WTC11 (cell line): ENCODE measurements at regions not wholly inside any gene's neighbourhood (a gene's known extent, or its start where the extent isn't known, plus 50 kb on each side); places are given as distances from the start of the nearest gene placed in this dataset.

Experiments
- ATAC-seq: fragments of 200-7000 bp; cut with Tn5 transposase; 2 replicates; pipeline ENCODE4 v1.10.0; 2021; ENCODE audit warnings: mild to moderate bottlenecking, moderate library complexity
- CTCF ChIA-PET: fragments of 300-600 bp; sonication (Branson Sonifier 250); formaldehyde crosslinking; loops from one replicate; lab custom pipeline; 2021; ENCODE audit warnings: antibody characterized with exemption; lab: Charles Lee
- POLR2A ChIA-PET: fragments of 350-600 bp; sonication (Branson Sonifier 250); formaldehyde crosslinking; loops from one replicate; lab custom pipeline; 2021; ENCODE audit warnings: antibody characterized with exemption; lab: Charles Lee
- DNase-seq: peaks from one replicate; pipeline ENCODE4 v3.0.0; 2021; ENCODE audit warnings: low spot score
- H3K27ac Mint-ChIP-seq: 2 replicates; pipeline ENCODE4 v1.8.0; 2021; ENCODE audit warnings: mixed read lengths
- H3K27me3 Mint-ChIP-seq: 2 replicates; pipeline ENCODE4 v1.8.0; 2021; ENCODE audit warnings: low read depth, mild to moderate bottlenecking, moderate library complexity, mixed read lengths
- H3K36me3 Mint-ChIP-seq: 2 replicates; pipeline ENCODE4 v1.8.0; 2021; ENCODE audit warnings: mixed read lengths
- H3K4me1 Mint-ChIP-seq: 2 replicates; pipeline ENCODE4 v1.8.0; 2022; ENCODE audit warnings: mixed read lengths
- H3K4me3 Mint-ChIP-seq: 2 replicates; pipeline ENCODE4 v1.8.0; 2021; ENCODE audit warnings: mild to moderate bottlenecking, moderate library complexity, mixed read lengths
- H3K9me3 Mint-ChIP-seq: 2 replicates; pipeline ENCODE4 v1.8.0; 2021; ENCODE audit warnings: mixed read lengths
- ATF1 ChIP-seq: sonication (generic); formaldehyde crosslinking; IDR thresholded peaks from 2 replicates; pipeline ENCODE4 v1.8.1; 2023; ENCODE audit warnings: mild to moderate bottlenecking, moderate library complexity, missing genetic modification reagents
- CREB1 ChIP-seq: sonication (generic); formaldehyde crosslinking; IDR thresholded peaks from 2 replicates; pipeline ENCODE4 v1.8.0; 2023; ENCODE audit warnings: mild to moderate bottlenecking, missing genetic modification reagents
- CREM ChIP-seq: sonication (generic); formaldehyde crosslinking; IDR thresholded peaks from 2 replicates; pipeline ENCODE4 v1.8.1; 2022; ENCODE audit warnings: mild to moderate bottlenecking, missing genetic modification reagents, moderate library complexity
- EMX1 ChIP-seq: fragments of 250-450 bp; sonication (Bioruptor Pico); IDR thresholded peaks from 2 replicates; pipeline ENCODE4 v1.8.0; 2021; ENCODE audit warnings: mild to moderate bottlenecking
- ESRRA ChIP-seq: sonication (generic); formaldehyde crosslinking; IDR thresholded peaks from 2 replicates; pipeline ENCODE4 v1.8.1; 2022; ENCODE audit warnings: mild to moderate bottlenecking, missing genetic modification reagents, borderline replicate concordance
- FOXK1 ChIP-seq: sonication (generic); formaldehyde crosslinking; IDR thresholded peaks from 2 replicates; pipeline ENCODE4 v1.8.0; 2022; ENCODE audit warnings: mild to moderate bottlenecking, moderate library complexity, missing genetic modification reagents
- IRF2 ChIP-seq: sonication (generic); formaldehyde crosslinking; IDR thresholded peaks from 2 replicates; pipeline ENCODE4 v1.8.0; 2022; ENCODE audit warnings: low read depth, missing genetic modification reagents, borderline replicate concordance
- NFYB ChIP-seq: sonication (generic); formaldehyde crosslinking; conservative IDR thresholded peaks from 2 replicates; pipeline ENCODE4 v1.8.0; 2022; ENCODE audit warnings: low read depth, missing genetic modification reagents
- NR1H2 ChIP-seq: sonication (generic); formaldehyde crosslinking; IDR thresholded peaks from 2 replicates; pipeline ENCODE4 v1.9.0; 2021; ENCODE audit warnings: mild to moderate bottlenecking, moderate library complexity, missing genetic modification reagents
- NR3C1 ChIP-seq: sonication (generic); formaldehyde crosslinking; conservative IDR thresholded peaks from 2 replicates; pipeline ENCODE4 v1.8.1; 2023; ENCODE audit warnings: low read depth, mild to moderate bottlenecking, missing genetic modification reagents
- PRRX2 ChIP-seq: fragments of 250-450 bp; sonication (Bioruptor Pico); IDR thresholded peaks from 2 replicates; pipeline ENCODE4 v1.8.0; 2021; ENCODE audit warnings: mild to moderate bottlenecking
- RELA ChIP-seq: sonication (generic); formaldehyde crosslinking; IDR thresholded peaks from 2 replicates; pipeline ENCODE4 v1.8.1; 2022; ENCODE audit warnings: missing genetic modification reagents, mild to moderate bottlenecking, borderline replicate concordance
- RORB ChIP-seq: fragments of 250-450 bp; sonication (Bioruptor Pico); IDR thresholded peaks from 2 replicates; pipeline ENCODE4 v1.9.0; 2021; ENCODE audit warnings: mild to moderate bottlenecking
- SOX15 ChIP-seq: fragments of 250-450 bp; sonication (Bioruptor Pico); IDR thresholded peaks from 2 replicates; pipeline ENCODE4 v1.9.0; 2021; ENCODE audit warnings: mild to moderate bottlenecking
- SP1 ChIP-seq: sonication (generic); formaldehyde crosslinking; conservative IDR thresholded peaks from 2 replicates; pipeline ENCODE4 v1.8.1; 2022; ENCODE audit warnings: missing genetic modification reagents
- TEAD4 ChIP-seq: sonication (generic); formaldehyde crosslinking; IDR thresholded peaks from 2 replicates; pipeline ENCODE4 v1.8.0; 2022; ENCODE audit warnings: mild to moderate bottlenecking, missing genetic modification reagents
- TP53 ChIP-seq: sonication (generic); formaldehyde crosslinking; IDR thresholded peaks from 2 replicates; pipeline ENCODE4 v1.8.1; 2023; ENCODE audit warnings: mild to moderate bottlenecking, missing genetic modification reagents
- ZNF317 ChIP-seq: sonication (generic); formaldehyde crosslinking; IDR thresholded peaks from 2 replicates; pipeline ENCODE4 v1.8.1; 2023; ENCODE audit warnings: low read depth, mild to moderate bottlenecking, moderate library complexity, missing genetic modification reagents, borderline replicate concordance
- ZNF416 ChIP-seq: fragments of 250-450 bp; sonication (Bioruptor Pico); IDR thresholded peaks from 2 replicates; pipeline ENCODE4 v1.9.0; 2021; ENCODE audit warnings: mild to moderate bottlenecking, inconsistent platforms
- ZNF423 ChIP-seq: fragments of 250-450 bp; sonication (Bioruptor Pico); IDR thresholded peaks from 2 replicates; pipeline ENCODE4 v2.1.2; 2022; ENCODE audit warnings: mild to moderate bottlenecking, moderate library complexity
- TF ChIP-seq, protein P1 (sequence below): sonication (generic); formaldehyde crosslinking; IDR thresholded peaks from 2 replicates; pipeline ENCODE4 v1.8.0; 2023; ENCODE audit warnings: missing genetic modification reagents
- TF ChIP-seq, protein P2 (sequence below): sonication (generic); formaldehyde crosslinking; IDR thresholded peaks from 2 replicates; pipeline ENCODE4 v1.8.1; 2022; ENCODE audit warnings: missing genetic modification reagents, borderline replicate concordance
- TF ChIP-seq, protein P3 (sequence below): fragments of 250-450 bp; sonication (Bioruptor Pico); IDR thresholded peaks from 2 replicates; pipeline ENCODE4 v1.9.0; 2021; ENCODE audit warnings: mild to moderate bottlenecking, borderline replicate concordance
- TF ChIP-seq, protein P4 (sequence below): fragments of 250-450 bp; sonication (Bioruptor Pico); IDR thresholded peaks from 2 replicates; pipeline ENCODE4 v1.9.0; 2021; ENCODE audit warnings: mild to moderate bottlenecking
- TF ChIP-seq, protein P5 (sequence below): sonication (generic); formaldehyde crosslinking; IDR thresholded peaks from 2 replicates; pipeline ENCODE4 v1.8.0; 2022; ENCODE audit warnings: mild to moderate bottlenecking, missing genetic modification reagents
- TF ChIP-seq, protein P6 (sequence below): sonication (generic); formaldehyde crosslinking; conservative IDR thresholded peaks from 2 replicates; pipeline ENCODE4 v1.8.1; 2022; ENCODE audit warnings: mild to moderate bottlenecking, missing genetic modification reagents
- TF ChIP-seq, protein P7 (sequence below): sonication (generic); formaldehyde crosslinking; IDR thresholded peaks from 2 replicates; pipeline ENCODE4 v1.8.0; 2022; ENCODE audit warnings: mild to moderate bottlenecking, missing genetic modification reagents
- TF ChIP-seq, protein P8 (sequence below): fragments of 250-450 bp; sonication (Bioruptor Pico); IDR thresholded peaks from 2 replicates; pipeline ENCODE4 v1.9.0; 2021; ENCODE audit warnings: moderate library complexity, mild to moderate bottlenecking, inconsistent platforms, borderline replicate concordance

DNA sequence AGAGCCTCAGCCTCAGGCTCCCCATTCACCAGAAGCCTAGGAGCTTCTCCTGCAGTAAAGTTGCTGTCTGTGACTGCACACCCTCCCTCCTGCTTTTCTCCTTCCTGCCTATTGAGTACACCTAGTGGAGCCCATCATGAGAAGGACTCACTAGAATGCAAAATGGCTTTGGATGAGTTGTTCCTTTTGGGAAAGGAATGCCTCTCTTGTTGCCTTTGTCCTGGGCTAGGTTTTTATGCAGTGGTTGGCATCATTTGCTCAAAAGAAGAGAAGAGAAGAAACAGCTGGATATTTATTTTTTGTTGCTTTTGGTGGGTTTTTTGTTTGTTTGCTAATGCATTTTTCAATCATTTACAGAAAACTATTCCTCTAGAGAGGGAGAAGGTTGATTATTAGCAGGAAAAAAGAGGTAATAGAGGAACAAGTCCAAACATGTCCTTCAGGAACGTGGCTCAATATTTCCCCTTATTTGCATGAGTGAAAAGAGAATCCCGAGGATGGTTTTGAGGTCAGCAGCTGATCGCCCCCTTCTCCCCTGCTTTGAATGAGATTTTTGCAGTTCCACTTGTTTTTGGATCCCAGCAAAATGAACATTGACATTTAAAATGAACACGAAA, 369.9 kb upstream of the NRP1 start:
- H3K4me3 Mint-ChIP-seq, result no peak overlapping the region
- POLR2A ChIA-PET, result no interaction called here

DNA sequence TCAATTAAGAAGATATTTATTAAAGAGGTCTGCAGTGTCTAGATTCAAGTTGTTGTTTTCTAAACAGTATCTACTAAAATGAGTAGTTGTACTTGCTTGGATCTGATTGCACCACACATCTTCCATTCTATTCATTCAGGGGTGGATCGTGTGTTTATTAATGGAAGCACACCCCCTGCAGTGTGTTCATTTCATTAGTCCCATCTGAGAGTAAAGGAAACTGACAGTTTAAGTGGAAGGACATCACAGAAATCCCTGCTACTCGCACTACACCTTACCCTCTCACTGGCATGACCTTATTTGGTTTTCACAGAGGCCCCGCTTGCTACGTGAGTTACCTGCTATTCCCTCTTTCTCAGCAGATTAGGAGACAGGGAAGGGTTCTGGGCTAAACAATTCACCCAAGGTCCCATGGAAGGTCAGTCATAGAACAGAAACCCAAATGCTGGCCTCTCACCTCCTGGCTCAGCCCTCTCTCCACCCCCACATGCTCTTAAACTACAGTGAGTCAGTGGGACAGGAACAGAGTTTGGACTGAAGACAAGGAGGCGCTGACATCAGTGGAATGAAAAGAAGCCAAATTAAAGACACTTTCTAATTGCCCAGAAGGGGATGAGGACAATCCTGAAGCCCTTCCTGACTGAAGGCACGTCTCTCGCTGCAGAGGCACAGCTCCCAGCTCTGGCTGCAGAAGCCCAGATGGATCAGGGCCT, 369.2 kb upstream of the NRP1 start:
- POLR2A ChIA-PET, result no interaction called here
- peaks cover 43% of the 10 kb centered on the region for H3K4me1 Mint-ChIP-seq
- H3K9me3 Mint-ChIP-seq, result peaks cover 10% of the 10 kb centered on the region
- H3K36me3 Mint-ChIP-seq, result no peaks in the 10 kb centered on the region
- ATAC-seq (no peak), DNase-seq (no peak)
- H3K4me3 Mint-ChIP-seq, result no peak overlapping the region
- H3K27ac Mint-ChIP-seq, result no peak overlapping the region
- peaks cover 4% of the 10 kb centered on the region; the same call in 1 of the 2 replicates for H3K27me3 Mint-ChIP-seq
- CTCF ChIA-PET, result no interaction called here
- TF ChIP-seq NFYB (CRISPR knock-in tag) (no peak), ZNF423 (no peak), ZNF317 (CRISPR knock-in tag) (no peak), SP1 (CRISPR knock-in tag) (no peak), SOX15 (CRISPR knock-in tag) (no peak), FOXK1 (CRISPR knock-in tag) (no peak), CREM (CRISPR knock-in tag) (no peak), ATF1 (no peak)
- TF ChIP-seq, protein P1, sequence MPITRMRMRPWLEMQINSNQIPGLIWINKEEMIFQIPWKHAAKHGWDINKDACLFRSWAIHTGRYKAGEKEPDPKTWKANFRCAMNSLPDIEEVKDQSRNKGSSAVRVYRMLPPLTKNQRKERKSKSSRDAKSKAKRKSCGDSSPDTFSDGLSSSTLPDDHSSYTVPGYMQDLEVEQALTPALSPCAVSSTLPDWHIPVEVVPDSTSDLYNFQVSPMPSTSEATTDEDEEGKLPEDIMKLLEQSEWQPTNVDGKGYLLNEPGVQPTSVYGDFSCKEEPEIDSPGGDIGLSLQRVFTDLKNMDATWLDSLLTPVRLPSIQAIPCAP, result no peak
- TF ChIP-seq, protein P2, sequence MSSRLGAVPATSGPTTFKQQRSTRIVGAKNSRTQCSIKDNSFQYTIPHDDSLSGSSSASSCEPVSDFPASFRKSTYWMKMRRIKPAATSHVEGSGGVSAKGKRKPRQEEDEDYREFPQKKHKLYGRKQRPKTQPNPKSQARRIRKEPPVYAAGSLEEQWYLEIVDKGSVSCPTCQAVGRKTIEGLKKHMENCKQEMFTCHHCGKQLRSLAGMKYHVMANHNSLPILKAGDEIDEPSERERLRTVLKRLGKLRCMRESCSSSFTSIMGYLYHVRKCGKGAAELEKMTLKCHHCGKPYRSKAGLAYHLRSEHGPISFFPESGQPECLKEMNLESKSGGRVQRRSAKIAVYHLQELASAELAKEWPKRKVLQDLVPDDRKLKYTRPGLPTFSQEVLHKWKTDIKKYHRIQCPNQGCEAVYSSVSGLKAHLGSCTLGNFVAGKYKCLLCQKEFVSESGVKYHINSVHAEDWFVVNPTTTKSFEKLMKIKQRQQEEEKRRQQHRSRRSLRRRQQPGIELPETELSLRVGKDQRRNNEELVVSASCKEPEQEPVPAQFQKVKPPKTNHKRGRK (CRISPR knock-in tag), result no peak
- TF ChIP-seq, protein P3, sequence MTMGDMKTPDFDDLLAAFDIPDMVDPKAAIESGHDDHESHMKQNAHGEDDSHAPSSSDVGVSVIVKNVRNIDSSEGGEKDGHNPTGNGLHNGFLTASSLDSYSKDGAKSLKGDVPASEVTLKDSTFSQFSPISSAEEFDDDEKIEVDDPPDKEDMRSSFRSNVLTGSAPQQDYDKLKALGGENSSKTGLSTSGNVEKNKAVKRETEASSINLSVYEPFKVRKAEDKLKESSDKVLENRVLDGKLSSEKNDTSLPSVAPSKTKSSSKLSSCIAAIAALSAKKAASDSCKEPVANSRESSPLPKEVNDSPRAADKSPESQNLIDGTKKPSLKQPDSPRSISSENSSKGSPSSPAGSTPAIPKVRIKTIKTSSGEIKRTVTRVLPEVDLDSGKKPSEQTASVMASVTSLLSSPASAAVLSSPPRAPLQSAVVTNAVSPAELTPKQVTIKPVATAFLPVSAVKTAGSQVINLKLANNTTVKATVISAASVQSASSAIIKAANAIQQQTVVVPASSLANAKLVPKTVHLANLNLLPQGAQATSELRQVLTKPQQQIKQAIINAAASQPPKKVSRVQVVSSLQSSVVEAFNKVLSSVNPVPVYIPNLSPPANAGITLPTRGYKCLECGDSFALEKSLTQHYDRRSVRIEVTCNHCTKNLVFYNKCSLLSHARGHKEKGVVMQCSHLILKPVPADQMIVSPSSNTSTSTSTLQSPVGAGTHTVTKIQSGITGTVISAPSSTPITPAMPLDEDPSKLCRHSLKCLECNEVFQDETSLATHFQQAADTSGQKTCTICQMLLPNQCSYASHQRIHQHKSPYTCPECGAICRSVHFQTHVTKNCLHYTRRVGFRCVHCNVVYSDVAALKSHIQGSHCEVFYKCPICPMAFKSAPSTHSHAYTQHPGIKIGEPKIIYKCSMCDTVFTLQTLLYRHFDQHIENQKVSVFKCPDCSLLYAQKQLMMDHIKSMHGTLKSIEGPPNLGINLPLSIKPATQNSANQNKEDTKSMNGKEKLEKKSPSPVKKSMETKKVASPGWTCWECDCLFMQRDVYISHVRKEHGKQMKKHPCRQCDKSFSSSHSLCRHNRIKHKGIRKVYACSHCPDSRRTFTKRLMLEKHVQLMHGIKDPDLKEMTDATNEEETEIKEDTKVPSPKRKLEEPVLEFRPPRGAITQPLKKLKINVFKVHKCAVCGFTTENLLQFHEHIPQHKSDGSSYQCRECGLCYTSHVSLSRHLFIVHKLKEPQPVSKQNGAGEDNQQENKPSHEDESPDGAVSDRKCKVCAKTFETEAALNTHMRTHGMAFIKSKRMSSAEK, result no peak
- TF ChIP-seq, protein P4, sequence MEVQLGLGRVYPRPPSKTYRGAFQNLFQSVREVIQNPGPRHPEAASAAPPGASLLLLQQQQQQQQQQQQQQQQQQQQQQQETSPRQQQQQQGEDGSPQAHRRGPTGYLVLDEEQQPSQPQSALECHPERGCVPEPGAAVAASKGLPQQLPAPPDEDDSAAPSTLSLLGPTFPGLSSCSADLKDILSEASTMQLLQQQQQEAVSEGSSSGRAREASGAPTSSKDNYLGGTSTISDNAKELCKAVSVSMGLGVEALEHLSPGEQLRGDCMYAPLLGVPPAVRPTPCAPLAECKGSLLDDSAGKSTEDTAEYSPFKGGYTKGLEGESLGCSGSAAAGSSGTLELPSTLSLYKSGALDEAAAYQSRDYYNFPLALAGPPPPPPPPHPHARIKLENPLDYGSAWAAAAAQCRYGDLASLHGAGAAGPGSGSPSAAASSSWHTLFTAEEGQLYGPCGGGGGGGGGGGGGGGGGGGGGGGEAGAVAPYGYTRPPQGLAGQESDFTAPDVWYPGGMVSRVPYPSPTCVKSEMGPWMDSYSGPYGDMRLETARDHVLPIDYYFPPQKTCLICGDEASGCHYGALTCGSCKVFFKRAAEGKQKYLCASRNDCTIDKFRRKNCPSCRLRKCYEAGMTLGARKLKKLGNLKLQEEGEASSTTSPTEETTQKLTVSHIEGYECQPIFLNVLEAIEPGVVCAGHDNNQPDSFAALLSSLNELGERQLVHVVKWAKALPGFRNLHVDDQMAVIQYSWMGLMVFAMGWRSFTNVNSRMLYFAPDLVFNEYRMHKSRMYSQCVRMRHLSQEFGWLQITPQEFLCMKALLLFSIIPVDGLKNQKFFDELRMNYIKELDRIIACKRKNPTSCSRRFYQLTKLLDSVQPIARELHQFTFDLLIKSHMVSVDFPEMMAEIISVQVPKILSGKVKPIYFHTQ (CRISPR knock-in tag), result no peak

More for the DNA sequence above, 369.9 kb upstream of the NRP1 start:
- Mint-ChIP-seq H3K27ac (no peak overlapping the region; the same call in 1 of the 2 replicates), H3K4me1 (peaks cover 37% of the 10 kb centered on the region), H3K36me3 (no peaks in the 10 kb centered on the region), H3K27me3 (peaks cover 4% of the 10 kb centered on the region; the same call in 1 of the 2 replicates), H3K9me3 (peaks cover 8% of the 10 kb centered on the region)
- TF ChIP-seq ESRRA (CRISPR knock-in tag) (no peak), ZNF416 (no peak), EMX1 (CRISPR knock-in tag) (no peak), RORB (CRISPR knock-in tag) (no peak), IRF2 (CRISPR knock-in tag) (no peak), TEAD4 (CRISPR knock-in tag) (no peak), PRRX2 (CRISPR knock-in tag) (no peak), NR1H2 (CRISPR knock-in tag) (no peak), CREB1 (CRISPR knock-in tag) (no peak), ZNF317 (CRISPR knock-in tag) (no peak), NR3C1 (CRISPR knock-in tag) (no peak), TP53 (CRISPR knock-in tag) (no peak), RELA (no peak)
- TF ChIP-seq, protein P5, sequence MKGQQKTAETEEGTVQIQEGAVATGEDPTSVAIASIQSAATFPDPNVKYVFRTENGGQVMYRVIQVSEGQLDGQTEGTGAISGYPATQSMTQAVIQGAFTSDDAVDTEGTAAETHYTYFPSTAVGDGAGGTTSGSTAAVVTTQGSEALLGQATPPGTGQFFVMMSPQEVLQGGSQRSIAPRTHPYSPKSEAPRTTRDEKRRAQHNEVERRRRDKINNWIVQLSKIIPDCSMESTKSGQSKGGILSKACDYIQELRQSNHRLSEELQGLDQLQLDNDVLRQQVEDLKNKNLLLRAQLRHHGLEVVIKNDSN (CRISPR knock-in tag), result no peak
- TF ChIP-seq, protein P6, sequence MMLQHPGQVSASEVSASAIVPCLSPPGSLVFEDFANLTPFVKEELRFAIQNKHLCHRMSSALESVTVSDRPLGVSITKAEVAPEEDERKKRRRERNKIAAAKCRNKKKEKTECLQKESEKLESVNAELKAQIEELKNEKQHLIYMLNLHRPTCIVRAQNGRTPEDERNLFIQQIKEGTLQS (CRISPR knock-in tag), result no peak
- TF ChIP-seq, protein P7, sequence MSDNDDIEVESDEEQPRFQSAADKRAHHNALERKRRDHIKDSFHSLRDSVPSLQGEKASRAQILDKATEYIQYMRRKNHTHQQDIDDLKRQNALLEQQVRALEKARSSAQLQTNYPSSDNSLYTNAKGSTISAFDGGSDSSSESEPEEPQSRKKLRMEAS, result no peak
- TF ChIP-seq, protein P8, sequence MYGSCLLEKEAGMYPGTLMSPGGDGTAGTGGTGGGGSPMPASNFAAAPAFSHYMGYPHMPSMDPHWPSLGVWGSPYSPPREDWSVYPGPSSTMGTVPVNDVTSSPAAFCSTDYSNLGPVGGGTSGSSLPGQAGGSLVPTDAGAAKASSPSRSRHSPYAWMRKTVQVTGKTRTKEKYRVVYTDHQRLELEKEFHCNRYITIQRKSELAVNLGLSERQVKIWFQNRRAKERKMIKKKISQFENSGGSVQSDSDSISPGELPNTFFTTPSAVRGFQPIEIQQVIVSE, result no peak
- DNase-seq (no peak), ATAC-seq (no peak; the same call in 1 of the 2 replicates)
- CTCF ChIA-PET, result no interaction called here
